ENCODE measurements at regions not wholly inside any gene's neighbourhood (a gene's known extent, or its start where the extent isn't known, plus 50 kb on each side); places are given as distances from the start of the nearest gene placed in this dataset.

DNA sequence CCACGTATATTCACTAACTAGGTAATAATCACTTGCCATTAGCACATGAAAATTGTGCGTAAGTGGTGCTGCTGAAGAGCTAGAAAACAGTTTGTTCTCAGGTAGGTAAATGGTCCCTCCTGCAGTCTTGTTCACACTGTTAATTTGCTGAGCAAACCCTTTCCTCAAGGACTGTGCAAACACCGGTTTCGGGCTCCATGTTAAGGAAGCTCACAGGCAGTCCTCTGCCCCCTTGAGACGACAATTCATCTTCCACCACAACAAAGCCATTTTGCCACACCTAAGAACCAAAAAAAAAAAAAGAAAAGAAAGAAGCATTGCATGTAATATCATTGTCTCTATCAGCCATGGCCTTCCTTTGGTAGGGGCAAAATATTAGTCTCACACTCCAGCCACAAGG lies 193.9 kb downstream of the BCL11A start:
- H3K4me3 ChIP-seq (ENCODE audit: low read depth, low read length), result no peak overlapping the region
- TF ChIP-seq, protein P1, sequence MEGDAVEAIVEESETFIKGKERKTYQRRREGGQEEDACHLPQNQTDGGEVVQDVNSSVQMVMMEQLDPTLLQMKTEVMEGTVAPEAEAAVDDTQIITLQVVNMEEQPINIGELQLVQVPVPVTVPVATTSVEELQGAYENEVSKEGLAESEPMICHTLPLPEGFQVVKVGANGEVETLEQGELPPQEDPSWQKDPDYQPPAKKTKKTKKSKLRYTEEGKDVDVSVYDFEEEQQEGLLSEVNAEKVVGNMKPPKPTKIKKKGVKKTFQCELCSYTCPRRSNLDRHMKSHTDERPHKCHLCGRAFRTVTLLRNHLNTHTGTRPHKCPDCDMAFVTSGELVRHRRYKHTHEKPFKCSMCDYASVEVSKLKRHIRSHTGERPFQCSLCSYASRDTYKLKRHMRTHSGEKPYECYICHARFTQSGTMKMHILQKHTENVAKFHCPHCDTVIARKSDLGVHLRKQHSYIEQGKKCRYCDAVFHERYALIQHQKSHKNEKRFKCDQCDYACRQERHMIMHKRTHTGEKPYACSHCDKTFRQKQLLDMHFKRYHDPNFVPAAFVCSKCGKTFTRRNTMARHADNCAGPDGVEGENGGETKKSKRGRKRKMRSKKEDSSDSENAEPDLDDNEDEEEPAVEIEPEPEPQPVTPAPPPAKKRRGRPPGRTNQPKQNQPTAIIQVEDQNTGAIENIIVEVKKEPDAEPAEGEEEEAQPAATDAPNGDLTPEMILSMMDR (IDR thresholded peaks at IDR 0.05; ENCODE audit: low read depth, low read length), result no peak

DNA sequence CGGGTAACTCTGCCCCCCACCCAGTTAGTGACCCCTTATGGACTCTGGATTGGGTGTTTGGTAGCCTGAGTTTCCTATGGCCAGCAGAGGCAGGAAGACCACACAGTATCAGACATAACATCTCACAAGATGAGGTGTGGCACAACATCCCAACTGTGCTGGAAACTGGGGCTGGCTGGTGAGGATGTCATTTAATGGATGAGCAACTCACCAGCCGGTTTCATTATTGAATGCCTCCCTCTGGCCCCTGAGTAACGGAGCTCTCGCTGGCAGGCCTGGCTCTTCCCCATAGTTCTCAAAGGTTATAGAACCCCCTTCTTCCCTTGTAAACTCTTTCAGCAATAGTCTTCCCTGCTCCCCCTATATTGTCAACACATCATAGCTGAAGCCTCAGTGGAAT lies 195.0 kb downstream of the BCL11A start:
- TF ChIP-seq, protein P1 (IDR thresholded peaks at IDR 0.05; ENCODE audit: low read depth, low read length), result no peak
- no peak overlapping the region for H3K4me3 ChIP-seq (ENCODE audit: low read depth, low read length)

DNA sequence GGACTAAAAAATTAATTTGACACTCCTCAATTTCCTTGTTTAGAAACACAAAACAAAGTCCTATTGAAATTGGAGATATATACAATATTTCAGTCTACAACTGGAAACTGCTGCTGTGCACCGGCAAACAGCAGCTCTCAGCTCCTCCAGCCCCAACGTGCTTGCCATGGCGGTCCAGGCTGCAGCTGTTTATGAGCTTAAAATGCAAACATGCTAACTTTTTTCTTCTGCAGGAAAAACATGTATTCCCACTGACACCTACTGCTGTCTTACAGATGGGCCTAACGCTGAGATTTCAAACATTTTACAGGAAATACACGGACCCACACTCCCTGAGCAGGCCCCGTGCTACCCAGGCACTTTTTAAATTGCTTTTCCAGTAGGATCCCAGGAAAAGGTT lies 195.5 kb downstream of the BCL11A start:
- TF ChIP-seq, protein P1 (IDR thresholded peaks at IDR 0.05; ENCODE audit: low read depth, low read length), result no peak
- H3K4me3 ChIP-seq (ENCODE audit: low read depth, low read length), result no peak overlapping the region

DNA sequence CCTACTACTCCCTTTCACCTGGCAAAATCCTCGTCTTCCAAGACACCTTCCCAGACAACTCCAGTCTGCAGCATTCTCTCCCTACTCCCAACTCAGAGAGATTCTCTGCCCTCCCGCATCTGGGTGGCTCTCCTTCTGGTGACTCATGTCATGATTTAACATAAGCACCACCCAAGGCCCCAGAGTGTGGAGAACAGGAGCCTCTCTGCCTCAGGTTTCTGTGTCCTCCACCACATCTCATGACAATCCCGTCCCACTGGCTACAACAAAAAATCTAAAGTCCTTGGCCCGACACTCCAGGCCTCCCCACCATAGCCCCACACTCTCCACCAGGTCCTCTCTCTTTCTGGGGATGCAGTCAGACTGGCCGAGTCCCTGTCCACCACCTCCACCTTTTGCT lies 197.1 kb downstream of the BCL11A start:
- H3K4me3 ChIP-seq (ENCODE audit: low read depth, low read length), result no peak overlapping the region
- TF ChIP-seq, protein P1 (IDR thresholded peaks at IDR 0.05; ENCODE audit: low read depth, low read length), result no peak

DNA sequence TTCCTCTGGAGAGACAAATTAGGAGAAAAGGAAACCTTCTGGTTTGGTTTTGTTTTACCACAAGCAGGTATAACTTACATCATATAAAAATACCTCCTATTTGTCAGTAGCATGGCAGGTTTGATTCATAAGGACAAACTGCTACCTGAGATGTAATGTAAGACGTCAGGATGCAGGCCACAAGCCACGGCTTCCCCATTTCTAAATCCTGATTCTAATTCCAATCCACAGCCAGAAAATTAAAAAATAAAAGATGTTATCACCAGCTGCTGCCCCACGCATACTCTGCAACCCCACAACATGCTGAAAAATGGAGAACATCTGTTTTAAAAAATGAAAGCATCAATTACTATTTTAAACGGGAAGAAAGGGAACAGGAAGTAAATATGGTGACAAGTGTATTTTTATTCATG lies 197.6 kb downstream of the BCL11A start:
- TF ChIP-seq, protein P1 (IDR thresholded peaks at IDR 0.05; ENCODE audit: low read depth, low read length), result no peak
- no peak overlapping the region for H3K4me3 ChIP-seq (ENCODE audit: low read depth, low read length)

DNA sequence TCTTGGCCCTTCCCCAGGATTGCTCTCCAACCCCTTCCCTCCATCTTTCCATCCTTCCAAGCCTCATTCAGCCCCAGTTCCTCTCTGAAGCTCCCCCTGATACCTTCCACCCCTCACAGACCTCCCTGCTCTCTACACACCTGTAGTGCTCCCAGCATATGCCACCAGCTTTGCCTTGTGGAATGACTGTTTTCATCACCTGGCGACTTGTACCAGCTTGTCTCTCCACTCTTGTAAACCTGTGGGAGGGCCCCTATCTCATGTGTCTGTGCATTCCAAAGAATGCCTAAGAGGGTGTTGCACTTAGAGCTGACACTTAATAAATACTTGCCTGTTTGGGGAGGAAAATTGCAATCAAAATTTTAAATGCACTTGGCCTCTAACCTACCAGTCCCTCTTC lies 198.7 kb downstream of the BCL11A start:
- H3K4me3 ChIP-seq (ENCODE audit: low read depth, low read length), result no peak overlapping the region
- TF ChIP-seq, protein P1 (IDR thresholded peaks at IDR 0.05; ENCODE audit: low read depth, low read length), result no peak

DNA sequence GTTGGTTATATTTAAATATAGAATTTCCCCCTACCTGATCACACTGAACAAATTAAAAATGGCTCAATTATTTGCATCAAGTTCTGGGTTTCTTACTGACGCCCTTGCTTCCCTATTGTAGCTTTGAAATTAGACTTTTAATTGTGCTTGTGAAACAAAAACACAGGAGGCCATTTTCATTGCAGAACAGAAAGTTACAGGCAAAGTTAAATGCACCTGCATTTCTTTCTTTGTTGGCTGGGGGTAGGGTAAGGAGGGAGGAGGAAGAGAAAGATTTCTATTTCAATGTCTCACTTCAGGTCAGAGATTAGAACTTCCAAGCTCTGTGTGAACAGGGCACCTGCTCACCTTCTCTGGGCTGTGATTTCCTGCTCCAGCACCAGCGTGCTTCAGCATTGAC lies 199.6 kb downstream of the BCL11A start:
- H3K4me3 ChIP-seq (ENCODE audit: low read depth, low read length), result no peak overlapping the region
- TF ChIP-seq, protein P1 (IDR thresholded peaks at IDR 0.05; ENCODE audit: low read depth, low read length), result no peak

Data from WI38 (cell line).